ENCODE measurements at regions not wholly inside any gene's neighbourhood (a gene's known extent, or its start where the extent isn't known, plus 50 kb on each side); places are given as distances from the start of the nearest gene placed in this dataset.

DNA sequence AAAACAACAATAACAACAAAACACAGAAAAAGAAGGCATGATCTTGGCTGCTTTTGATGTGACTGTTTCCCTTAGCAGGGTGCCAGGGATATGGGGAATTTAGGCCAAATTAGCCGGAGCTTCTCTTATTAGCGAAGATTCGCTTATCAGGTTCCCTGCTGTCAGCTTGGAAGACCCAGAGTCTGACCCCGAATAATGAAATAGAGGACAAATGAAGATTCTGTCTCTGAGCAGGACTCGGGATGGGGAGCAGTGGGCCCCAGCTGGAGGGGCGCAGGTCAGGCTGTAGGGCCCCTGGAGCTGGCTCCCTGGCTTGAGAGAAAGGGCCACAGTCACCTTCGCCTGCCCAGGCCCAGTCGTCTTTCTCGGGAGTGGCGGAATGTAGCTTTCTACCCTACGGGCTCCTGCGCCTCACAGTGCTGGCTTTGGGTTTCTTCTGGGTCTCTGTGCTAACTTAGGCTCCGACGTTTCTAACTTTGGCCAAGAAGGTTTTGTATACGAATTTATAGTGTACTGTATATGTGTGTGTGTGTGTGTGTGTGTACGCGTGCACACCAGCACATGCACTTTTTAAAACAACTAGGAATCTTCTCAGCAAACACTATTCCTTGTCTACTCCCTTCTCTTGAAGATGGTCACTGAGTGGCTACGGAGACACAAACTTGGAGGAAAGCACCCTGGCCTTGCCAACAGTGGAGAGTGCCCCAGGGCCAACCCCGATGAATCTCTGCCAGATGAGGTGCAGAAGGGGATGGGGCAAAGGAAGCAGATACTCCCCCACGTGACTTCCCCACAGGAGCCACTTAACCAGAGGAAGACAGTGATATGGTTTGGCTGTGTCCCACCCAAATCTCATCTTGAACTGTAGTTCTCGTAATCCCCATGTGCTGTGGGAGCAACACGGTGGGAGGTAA is 195.6 kb upstream of the COPS8 start:
- H2AFZ ChIP-seq = no peak overlapping the region
- no peaks in the 10 kb centered on the region for H4K20me1 ChIP-seq (ENCODE audit: insufficient read depth)
- H3K4me3 ChIP-seq = no peak overlapping the region
- TF ChIP-seq EZH2 (IDR thresholded peaks at IDR 0.05; ENCODE audit: low read depth) = no peak
- TF ChIP-seq, protein P1, sequence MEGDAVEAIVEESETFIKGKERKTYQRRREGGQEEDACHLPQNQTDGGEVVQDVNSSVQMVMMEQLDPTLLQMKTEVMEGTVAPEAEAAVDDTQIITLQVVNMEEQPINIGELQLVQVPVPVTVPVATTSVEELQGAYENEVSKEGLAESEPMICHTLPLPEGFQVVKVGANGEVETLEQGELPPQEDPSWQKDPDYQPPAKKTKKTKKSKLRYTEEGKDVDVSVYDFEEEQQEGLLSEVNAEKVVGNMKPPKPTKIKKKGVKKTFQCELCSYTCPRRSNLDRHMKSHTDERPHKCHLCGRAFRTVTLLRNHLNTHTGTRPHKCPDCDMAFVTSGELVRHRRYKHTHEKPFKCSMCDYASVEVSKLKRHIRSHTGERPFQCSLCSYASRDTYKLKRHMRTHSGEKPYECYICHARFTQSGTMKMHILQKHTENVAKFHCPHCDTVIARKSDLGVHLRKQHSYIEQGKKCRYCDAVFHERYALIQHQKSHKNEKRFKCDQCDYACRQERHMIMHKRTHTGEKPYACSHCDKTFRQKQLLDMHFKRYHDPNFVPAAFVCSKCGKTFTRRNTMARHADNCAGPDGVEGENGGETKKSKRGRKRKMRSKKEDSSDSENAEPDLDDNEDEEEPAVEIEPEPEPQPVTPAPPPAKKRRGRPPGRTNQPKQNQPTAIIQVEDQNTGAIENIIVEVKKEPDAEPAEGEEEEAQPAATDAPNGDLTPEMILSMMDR (conservative IDR thresholded peaks at IDR 0.05) = no peak
- intact Hi-C loops (cut with micrococcal nuclease; ENCODE audit: unreplicated experiment) = no loop called here
- no peaks in the 10 kb centered on the region for H3K9me3 ChIP-seq (ENCODE audit: insufficient read depth, low read depth)
- no peaks in the 10 kb centered on the region for H3K4me1 ChIP-seq (replicated peaks; ENCODE audit: insufficient read depth)
- H3K27ac ChIP-seq = no peak overlapping the region
- no peaks in the 10 kb centered on the region for H3K79me2 ChIP-seq (ENCODE audit: low read depth)
- BruUV-seq (replicated peaks) = no TSS peak
- no peaks in the 10 kb centered on the region for H3K9me2 ChIP-seq (ENCODE audit: insufficient read depth)
- ChIA-PET POLR2A (ENCODE audit: unreplicated experiment) (no interaction called here), CTCF (no interaction called here)
- H3K27me3 ChIP-seq (ENCODE audit: insufficient read depth, low read depth) = peaks cover 34% of the 10 kb centered on the region; the same call in 1 of the 2 replicates
- H3F3A ChIP-seq (ENCODE audit: insufficient read depth, low read depth) = no peaks in the 10 kb centered on the region
- H3K36me3 ChIP-seq (ENCODE audit: low read depth) = no peaks in the 10 kb centered on the region
- H3K4me2 ChIP-seq = no peak overlapping the region
- DNase-seq = no peak

DNA sequence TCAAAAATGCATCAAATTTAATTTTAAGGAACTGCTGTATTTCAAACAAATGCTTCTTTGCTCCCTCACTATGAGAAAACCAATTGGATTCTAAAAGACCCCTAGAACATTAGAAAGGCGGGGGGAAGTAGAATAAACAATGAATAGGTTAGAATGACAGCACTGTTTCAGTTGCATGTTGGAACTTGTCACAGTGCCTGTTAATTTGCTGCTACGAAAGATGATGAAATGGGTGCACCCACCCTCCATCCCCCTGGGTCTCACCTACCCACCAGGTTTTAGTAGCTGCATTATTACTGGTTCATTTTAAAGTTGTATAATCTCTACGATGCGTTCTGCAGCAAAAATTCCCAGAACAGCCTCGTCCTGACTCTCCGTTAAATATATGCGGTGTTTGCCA is 193.0 kb upstream of the COPS8 start:
- POLR2A ChIA-PET (ENCODE audit: unreplicated experiment) = interaction anchor here (0.6 kb wide), 1 partner anchor 689 kb away, joined by 17 read pairs; no protein-coding TSS in a partner anchor
- Histone ChIP-seq H3K9me2 (ENCODE audit: insufficient read depth) (no peaks in the 10 kb centered on the region), H3K36me3 (ENCODE audit: low read depth) (no peaks in the 10 kb centered on the region), H3K4me2 (no peak overlapping the region), H3F3A (ENCODE audit: insufficient read depth, low read depth) (no peaks in the 10 kb centered on the region), H2AFZ (no peak overlapping the region), H3K27ac (no peak overlapping the region), H3K4me3 (no peak overlapping the region), H3K27me3 (ENCODE audit: insufficient read depth, low read depth) (peaks cover 33% of the 10 kb centered on the region; the same call in 1 of the 2 replicates), H4K20me1 (ENCODE audit: insufficient read depth) (no peaks in the 10 kb centered on the region), H3K4me1 (replicated peaks; ENCODE audit: insufficient read depth) (no peaks in the 10 kb centered on the region), H3K79me2 (ENCODE audit: low read depth) (no peaks in the 10 kb centered on the region), H3K9me3 (ENCODE audit: insufficient read depth, low read depth) (no peaks in the 10 kb centered on the region)
- no peak for DNase-seq
- BruUV-seq (replicated peaks) = no TSS peak
- TF ChIP-seq, protein P1 (conservative IDR thresholded peaks at IDR 0.05) = no peak
- TF ChIP-seq EZH2 (IDR thresholded peaks at IDR 0.05; ENCODE audit: low read depth) = no peak
- intact Hi-C loops (cut with micrococcal nuclease; ENCODE audit: unreplicated experiment) = no loop called here
- CTCF ChIA-PET = no interaction called here

DNA sequence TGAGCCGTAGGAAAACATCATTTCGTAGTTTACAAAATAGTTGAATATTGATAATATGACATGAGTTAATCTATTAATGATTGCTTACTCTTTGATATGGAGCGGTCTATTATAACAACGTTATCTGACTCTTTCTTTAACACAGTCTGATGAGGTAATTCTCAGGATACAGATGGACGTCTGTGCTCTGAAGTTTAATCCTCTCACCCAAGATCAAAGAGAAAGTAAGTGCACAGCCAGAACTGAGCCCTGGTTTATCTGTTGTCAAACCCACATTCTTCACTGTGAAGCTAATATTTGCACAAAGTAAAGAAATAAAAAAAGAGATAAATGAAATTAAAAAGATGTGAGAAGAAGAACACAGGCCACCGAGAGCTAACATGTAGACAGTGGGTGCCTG is 190.9 kb upstream of the COPS8 start:
- TF ChIP-seq, protein P1 (conservative IDR thresholded peaks at IDR 0.05) = no peak
- no peak for TF ChIP-seq EZH2 (IDR thresholded peaks at IDR 0.05; ENCODE audit: low read depth)
- H3K4me2 ChIP-seq = no peak overlapping the region
- POLR2A ChIA-PET (ENCODE audit: unreplicated experiment) = no interaction called here

More for the DNA sequence above, 190.9 kb upstream of the COPS8 start:
- Histone ChIP-seq H3K4me1 (replicated peaks; ENCODE audit: insufficient read depth) (no peaks in the 10 kb centered on the region), H4K20me1 (ENCODE audit: insufficient read depth) (no peaks in the 10 kb centered on the region), H3K9me3 (ENCODE audit: insufficient read depth, low read depth) (no peaks in the 10 kb centered on the region), H3K79me2 (ENCODE audit: low read depth) (no peaks in the 10 kb centered on the region), H2AFZ (no peak overlapping the region), H3F3A (ENCODE audit: insufficient read depth, low read depth) (no peaks in the 10 kb centered on the region), H3K27ac (no peak overlapping the region), H3K27me3 (ENCODE audit: insufficient read depth, low read depth) (peaks cover 13% of the 10 kb centered on the region), H3K9me2 (ENCODE audit: insufficient read depth) (no peaks in the 10 kb centered on the region), H3K36me3 (ENCODE audit: low read depth) (no peaks in the 10 kb centered on the region), H3K4me3 (no peak overlapping the region)
- no TSS peak for BruUV-seq (replicated peaks)
- DNase-seq = no peak
- intact Hi-C loops (cut with micrococcal nuclease; ENCODE audit: unreplicated experiment) = no loop called here
- CTCF ChIA-PET = interaction anchor here (0.6 kb wide), 1 partner anchor 1022 kb away, joined by 3 read pairs; no protein-coding TSS in a partner anchor
